ENCODE measurements at regions not wholly inside any gene's neighbourhood (a gene's known extent, or its start where the extent isn't known, plus 50 kb on each side); places are given as distances from the start of the nearest gene placed in this dataset.
A peak's percentile ranks its signal among the peaks of the same experiment; 100 is the strongest.

DNA sequence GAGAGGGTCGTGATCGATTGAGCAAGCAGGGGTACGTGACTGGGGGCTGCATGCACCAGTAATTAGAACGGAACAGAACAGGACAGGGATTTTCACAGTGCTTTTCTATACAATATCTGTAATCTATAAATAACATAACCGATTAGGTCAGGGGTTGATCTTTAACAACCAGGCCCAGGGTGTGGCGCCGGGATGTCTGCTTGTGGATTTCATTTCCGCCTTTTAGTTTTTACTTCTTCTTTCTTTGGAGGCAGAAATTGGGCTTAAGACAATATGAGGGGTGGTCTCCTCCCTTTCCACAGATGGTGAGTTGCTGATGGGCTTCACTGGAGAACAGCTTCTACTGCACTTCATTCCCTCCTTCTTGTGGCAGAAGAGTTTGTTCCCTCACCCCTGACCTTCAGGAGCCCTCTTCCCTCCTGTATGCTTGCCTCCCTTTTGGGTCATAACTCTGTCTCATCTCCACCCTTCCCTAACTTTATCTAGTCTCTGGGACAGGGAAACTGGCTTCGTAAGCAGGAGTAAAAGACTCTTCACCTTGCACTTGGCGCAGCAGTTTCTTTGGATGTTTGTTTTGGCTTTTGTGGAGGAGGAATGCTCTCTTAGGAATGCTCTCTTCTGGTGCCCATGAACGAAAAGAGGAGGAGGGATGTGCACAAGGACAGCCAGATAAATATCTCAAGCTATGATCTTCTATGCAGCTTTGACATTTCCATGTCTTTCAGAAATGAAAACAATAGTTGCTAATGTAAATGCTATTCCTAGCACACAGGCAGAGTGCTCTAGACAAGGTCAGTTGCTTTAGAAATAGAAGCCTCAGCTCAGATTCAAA, 139.8 kb upstream of the RPS23 start:
- no peak for DNase-seq

DNA sequence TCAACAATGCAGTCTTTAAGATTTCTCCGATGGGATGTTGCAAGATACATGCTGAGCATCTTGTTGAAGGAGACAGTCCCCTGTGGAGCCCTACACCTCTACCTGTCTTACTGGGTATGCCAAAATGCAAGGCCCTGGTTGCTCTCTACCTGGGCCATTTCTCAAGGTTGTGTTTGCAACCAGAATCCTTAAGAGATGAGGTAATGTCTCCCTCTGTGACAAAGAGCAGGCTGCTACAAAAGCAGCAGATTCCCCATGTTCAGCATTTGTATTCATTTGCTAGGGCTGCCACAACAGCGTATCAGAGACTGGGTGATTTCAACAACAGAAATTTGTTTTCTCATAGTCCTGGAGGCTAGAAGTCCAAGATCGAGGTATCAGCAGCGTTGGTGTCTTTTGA, 138.4 kb upstream of the RPS23 start:
- no peak for DNase-seq

- no peak for DNase-seq
These were observed 135.9 kb upstream of the RPS23 start for GRCh38 chr5:82414041-82414388.

GRCh38 chr5:82413302-82414040, 135.3 kb upstream of the RPS23 start:
- DNase-seq: no peak

GRCh38 chr5:82408033-82408432, 129.9 kb upstream of the RPS23 start:
- no peak for DNase-seq

DNA sequence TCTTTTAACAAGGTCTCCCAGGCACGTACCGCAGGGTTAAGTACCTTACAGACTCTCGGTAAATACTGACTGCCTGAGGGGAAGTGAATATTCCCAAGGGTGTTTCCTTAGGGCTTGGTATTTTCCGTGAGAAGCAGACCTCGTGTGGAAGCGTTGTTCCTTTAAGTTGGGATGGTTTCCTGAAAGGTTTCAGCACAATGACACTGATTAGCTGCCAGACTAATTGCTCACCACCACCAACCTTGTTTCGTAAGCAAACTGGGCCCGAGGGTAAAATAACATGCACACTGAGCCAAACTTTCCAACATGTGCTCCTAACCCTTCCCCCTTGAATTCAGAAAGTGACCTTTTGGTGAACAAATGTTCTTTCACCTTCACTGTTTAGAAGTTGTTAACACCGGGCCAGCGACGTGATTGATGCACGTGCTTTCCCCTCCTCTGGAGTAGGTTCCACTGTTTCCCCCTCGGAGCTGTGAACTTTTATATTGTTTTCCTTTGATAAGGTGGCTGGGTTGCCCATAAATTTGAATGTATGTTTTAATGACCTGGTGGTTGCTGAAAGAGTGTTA, 128.1 kb upstream of the RPS23 start:
- DNase-seq: peak in 1 of 2 experiments; percentile 14

DNA sequence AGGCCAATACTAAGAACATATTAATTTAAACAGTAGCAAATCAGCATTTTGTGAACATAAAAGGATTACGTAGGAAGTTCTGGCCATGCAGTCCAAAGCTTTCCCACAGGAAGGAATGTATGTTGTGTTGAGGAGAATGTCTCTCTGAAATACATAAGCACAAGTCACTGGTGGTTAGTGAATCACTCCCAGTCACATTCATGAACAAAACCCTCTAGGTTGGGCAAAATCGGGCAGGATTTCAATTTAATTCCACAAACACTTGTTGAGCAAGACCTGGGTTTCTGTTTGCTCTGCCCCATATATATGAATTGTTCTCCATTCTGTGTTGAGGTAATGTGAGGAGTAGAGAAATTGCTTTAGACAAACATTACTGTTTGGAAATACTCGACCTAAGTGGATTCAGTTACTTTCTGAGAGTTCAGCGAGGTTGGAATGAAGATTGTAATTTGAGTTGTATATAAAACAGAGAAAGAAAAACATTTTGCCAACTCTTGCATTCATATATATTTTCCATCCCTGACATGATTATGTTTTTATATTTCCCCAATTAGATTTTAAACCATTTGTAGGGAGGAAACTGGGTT, 127.6 kb upstream of the RPS23 start:
- DNase-seq: peak; percentile 9 to 27

GRCh38 chr5:82405161-82405560, 127.0 kb upstream of the RPS23 start:
- DNase-seq: no peak

GRCh38 chr5:82404382-82404945, 126.3 kb upstream of the RPS23 start:
- DNase-seq: no peak

DNA sequence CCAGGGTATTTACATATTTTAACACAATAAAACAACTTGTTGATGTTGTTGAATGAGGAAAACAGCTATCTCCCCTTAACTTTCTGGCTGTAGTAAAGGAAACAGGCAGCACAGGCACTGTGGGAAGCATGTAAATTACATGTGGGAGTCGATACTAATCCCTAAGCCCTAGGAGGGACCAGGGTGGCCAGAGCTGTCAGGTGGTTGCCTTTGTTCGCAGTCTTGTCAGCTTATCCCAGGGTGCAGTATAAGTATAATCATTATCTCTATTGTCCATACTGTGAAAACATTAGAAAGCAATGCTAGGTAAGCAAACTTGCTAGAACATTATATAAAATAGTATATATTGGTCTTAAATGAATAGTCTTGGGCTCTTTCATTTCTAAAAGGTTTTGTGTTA, 125.6 kb upstream of the RPS23 start:
- no peak for DNase-seq

- DNase-seq: no peak
These were observed 124.9 kb upstream of the RPS23 start for GRCh38 chr5:82403026-82403425.

DNA sequence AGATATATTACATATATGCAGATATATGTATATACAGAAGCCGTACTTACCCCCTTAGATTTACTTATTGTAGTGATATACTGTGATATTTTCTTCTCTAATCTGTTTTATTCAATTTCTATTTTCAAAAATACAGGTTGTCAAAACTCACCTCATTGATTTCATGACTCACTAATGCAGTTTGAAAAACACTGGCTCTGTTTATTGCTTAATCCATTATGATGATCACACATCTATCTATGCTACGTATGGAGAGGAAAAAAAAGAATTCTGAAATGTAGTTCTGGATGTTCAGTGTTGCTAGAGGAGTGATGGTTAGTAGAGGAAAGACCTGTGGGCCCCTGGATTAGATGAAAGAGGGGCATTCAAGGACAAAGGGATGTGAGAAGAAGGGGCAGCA, 121.0 kb upstream of the RPS23 start:
- no peak for DNase-seq

DNA sequence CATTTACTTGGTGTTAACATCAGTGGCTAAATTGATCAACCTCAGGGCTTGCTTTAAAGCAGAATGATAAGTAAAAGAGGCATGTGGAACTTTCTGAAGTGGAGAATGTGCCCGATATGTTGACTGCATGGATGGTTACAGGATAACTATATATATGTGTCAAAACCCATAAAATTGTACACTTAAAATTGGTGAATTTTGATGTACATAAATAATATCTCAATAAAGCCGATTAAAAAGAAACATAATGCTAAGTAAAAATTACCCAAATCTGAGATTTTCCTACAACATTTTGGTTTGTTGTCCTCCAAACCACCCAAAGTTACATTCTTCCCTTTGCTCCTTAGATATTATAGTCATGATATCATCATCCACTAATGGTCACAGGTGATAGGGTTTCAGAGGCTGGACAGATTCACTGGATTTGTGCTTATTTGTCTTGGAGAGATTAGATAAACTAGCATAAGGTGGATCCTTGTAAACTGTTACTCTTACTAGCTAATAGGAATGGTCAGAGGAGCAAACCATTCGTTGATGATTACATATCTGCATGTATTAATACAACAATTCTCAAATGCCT, 119.7 kb upstream of the RPS23 start:
- DNase-seq: no peak

DNA sequence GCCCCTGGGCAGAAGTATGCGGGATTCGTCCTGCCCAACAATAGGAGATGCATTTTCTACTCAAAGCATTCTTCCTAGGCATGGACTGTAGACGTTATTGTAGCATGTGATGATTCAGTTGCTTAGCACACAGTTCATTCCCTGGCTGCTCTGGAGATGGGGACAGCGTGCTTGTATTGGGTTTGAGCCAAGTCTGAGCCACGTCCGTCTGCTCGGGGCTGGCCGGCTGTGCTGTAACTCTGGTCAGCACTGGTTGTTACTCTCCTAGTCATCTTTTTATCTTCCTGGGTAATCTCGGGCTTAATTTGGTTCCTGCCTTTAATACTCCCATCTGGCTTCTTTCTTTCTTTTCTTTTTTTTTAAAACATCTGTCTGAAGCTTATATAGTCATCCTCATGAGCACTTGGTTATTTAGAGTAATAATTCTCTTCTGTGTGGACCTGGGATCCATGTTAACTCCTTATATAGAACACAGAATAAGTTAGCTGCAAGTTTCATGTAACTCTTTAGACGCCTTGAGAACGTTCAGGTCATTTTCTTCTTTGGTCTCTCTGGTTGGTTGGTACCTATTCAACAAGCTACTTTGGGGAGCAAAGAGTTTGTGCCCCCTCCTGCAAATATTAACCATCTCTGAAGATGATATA, 118.8 kb upstream of the RPS23 start:
- peak; percentile 89 to 91 for DNase-seq

GRCh38 chr5:82396396-82396795, 118.2 kb upstream of the RPS23 start:
- DNase-seq: no peak

DNA sequence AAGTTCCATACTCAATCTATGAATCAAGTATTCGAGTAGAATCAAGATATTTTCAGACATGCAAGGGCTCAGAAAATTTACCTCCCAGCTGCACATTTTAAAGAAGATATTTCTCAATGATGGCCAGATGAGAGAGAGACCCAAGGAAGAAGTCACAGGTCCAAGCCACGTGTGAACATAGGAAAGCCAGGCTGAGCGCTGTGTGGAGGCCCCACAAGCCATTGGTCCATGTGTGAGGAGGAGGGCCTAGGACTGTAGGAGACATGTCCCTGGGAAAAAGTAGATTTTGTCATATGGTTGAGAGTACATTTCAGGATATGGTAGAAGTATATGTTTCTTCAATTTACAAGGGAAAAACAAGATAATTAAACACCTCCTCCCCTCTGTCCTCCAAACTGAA, 115.8 kb upstream of the RPS23 start:
- no peak for DNase-seq

- DNase-seq: no peak
These were observed 111.9 kb upstream of the RPS23 start for GRCh38 chr5:82390088-82390487.

DNA sequence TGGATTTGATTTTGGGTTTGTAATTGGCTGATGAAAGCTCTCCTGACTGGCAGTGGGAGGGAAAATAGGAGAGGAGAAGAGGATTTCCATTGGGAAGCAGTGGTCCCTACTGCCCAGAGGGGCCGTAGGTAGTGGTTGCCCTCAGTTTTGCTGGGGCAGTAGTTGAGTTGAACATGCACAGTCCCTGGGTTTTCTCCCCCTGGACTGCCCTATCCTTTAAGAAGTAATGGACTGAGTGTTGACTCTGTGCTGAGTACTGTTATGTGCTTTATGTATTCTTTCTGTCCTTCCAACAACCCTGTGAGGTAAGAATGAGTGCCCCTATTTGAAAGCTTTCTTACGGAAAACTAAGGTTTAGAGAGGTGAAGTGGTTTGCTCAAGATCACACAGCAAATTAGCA, 111.2 kb upstream of the RPS23 start:
- DNase-seq: no peak

DNA sequence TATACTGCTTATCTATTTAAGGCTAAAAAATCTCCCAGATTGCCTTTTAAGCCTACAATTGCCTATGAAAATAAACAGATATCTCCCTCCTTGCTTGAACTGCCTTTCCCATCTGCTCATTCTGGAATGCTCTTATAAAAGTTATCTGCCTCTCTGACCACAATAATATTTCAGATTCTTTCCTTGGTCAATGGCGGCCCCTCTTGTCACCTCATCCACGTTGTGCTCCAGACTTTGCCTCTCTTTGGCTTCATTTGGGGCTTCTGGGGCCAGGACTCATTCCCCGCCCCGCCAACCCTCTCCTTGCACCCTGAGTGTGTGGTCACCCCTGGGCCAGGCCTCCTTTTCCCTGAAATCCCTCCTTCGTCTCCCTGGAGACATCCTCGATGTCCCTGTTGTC, 110.0 kb upstream of the RPS23 start:
- no peak for DNase-seq

DNA sequence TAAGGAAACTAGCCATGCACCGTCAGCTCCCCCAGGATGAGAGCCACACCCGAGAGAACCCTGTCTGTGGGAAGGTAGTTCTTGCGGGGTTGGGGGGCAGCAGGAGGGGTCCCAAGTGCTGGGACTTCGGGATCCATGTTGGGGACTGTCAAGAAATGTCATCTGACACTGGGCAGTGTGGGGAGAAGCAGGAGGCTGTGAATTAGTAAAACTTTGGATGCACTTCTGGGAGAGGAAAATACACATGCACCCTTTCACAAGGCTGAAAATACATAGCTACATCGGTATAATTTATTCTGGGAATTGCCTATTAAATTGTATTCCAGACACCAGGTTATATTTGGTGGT, 109.6 kb upstream of the RPS23 start:
- no peak for DNase-seq

DNA sequence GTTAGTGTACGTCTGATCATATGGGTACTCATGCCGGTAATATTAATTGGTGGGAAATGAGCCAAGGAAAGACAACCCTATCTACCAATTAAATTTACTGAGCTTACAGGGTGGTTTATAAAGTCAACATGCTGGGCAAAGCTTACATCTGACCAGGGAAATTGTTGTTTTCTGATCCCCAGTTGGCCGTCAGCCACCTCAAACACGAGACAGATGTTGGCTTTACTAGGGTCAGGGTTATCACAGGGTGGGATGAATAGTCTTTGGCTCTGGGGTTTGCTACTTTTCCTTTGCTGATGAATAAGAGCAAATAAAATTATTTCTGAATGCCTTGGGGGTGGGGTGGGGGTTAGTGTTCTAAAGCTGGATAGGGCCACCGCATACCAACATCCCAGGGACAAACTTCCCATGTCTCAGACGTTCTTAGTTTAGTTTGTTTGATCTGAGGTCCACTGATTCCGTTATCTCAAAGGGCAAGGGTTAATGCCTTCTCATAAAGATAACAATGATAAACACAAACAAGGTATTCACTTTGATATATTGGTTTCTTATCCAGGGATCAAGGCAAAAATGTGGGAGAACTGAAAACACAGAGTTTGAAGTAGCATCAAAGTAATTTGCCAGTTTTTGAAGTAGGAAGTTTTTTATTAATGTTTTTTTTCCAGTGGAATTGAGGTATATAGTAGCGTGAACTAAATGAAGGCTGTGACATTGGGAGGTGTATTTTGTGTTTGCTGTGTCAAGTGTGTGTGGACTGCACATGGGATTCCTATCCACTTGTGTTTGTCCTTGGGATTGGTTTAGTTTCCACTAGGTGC, 109.1 kb upstream of the RPS23 start:
- peak; percentile 70 to 78 for DNase-seq

DNA sequence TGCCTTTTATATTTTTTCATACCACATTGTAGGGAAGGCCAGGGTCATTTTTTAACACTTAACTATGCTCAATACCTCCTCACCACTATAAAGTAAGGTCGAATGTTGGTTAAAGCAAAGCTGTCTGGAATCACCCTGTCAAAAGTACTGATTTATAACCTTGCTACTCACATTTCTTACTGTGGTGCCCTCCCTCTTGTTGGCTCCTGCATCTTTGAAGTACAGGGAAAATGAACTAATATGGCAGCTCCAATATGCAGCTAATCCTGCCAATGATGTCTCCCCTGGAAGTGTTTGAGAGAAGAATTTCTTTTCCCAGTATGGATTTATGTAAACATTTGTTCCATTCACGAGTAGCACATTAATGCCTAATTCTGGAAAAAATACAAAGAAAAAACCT, 108.4 kb upstream of the RPS23 start:
- DNase-seq: peak; percentile 60 to 70

All from SHP77 (cell line).